DOHH2 (cell line): ENCODE measurements at regions not wholly inside any gene's neighbourhood (a gene's known extent, or its start where the extent isn't known, plus 50 kb on each side); places are given as distances from the start of the nearest gene placed in this dataset.

Source experiments
- CTCF ChIP-seq: fragments of 200-600 bp; sonication (generic); IDR thresholded peaks from one replicate; pipeline ENCODE4 v1.5.1; 2014; ENCODE audit warnings: antibody characterized with exemption, mild to moderate bottlenecking, low read depth, low read length; ENCODE audit not compliant: poor library complexity, severe bottlenecking
- EZH2phosphoT487 ChIP-seq: fragments of 200-600 bp; sonication (generic); IDR thresholded peaks from 2 replicates; pipeline ENCODE4 v1.6.1; 2017; ENCODE audit warnings: borderline replicate concordance, mild to moderate bottlenecking, antibody characterized with exemption, low read length, moderate library complexity, mixed read lengths

GRCh38 chr7:153886506-153887441 is 165.4 kb upstream of the DPP6 start:
- TF ChIP-seq CTCF (no peak), EZH2phosphoT487 (no peak)
